HG03565 (cell line): ENCODE measurements at regions not wholly inside any gene's neighbourhood (a gene's known extent, or its start where the extent isn't known, plus 50 kb on each side); places are given as distances from the start of the nearest gene placed in this dataset.

Experiments
- ATAC-seq: cut with Tn5 transposase; IDR thresholded peaks from one replicate; pipeline ENCODE4 v1.9.1; 2021; ENCODE audit warnings: mild to moderate bottlenecking, moderate library complexity; ENCODE audit not compliant: unreplicated experiment

- ATAC-seq, result no peak
Measured at GRCh38 chr4:45795135-45795534, 328.7 kb downstream of the GABRG1 start.

GRCh38 chr4:45778514-45778913 is 345.3 kb downstream of the GABRG1 start:
- ATAC-seq, result no peak

DNA sequence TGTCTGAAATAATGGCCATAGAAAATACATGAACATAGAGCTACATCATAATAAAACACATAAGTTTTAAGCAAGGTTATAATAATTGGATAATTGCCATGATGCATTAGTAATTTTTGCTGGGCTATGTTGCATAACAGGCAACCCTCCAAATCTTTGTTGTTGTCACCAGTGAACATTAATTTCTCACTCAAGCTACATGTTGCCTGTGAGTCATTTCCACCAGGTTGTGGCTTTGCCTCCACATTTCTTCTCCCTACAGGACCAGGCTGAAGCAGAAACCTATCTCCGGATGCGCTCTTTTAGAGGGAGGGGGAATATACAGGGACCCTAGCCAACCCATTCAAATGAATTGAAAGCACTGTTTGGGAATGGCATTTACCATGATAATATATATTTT is 347.7 kb downstream of the GABRG1 start:
- no peak for ATAC-seq

DNA sequence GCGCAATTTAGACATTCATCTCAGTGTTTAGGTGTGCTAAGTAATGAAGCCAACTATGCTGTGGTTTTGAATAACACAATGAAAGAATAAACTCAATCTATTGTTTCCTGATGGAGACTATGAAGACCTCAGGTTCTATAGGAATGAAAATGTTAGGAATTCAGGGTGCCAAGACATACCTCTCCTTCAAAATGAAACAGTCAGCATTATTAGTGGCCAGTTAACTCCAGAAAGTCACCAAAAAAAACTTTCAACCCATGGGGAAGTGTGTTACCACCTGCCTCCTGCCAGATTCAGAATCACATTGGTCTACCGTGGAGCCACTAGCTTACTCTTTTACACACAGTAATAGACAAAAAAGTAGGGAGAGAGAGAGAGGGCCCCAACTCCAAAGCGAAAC is 352.9 kb downstream of the GABRG1 start:
- no peak for ATAC-seq

- ATAC-seq, result no peak
Measured at GRCh38 chr4:45765521-45765920, 358.3 kb downstream of the GABRG1 start.

DNA sequence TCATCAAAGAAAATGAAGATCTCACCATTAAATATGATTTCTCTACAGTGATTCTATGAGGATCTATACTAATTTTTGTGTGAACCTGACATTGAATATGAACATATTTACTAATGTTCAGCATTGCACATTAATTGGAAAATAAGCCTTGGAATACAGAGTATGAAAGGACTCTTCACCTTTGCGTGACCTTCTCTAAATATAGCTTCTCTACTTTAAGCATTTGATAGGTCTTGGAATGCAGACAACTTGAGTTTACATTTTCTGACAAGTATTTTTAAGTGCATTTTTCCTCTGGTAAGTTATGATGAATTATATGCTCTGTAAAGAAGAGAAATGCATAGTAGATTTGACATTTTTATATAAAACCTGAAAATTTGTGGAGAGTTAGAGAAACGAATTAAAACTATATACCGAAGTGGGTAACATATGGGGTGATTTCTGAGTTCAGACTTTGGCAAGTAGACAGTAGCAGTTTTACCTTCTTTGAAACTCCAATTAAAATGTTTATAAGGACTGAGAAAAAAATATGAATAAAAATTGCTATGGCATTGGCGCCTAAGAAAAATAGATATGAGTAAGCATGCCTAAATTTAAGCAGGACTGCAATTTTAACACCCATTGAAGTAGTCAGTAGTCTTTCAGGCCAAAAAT is 371.9 kb downstream of the GABRG1 start:
- no peak for ATAC-seq

GRCh38 chr4:45750721-45751120 is 373.1 kb downstream of the GABRG1 start:
- no peak for ATAC-seq

- no peak for ATAC-seq
Measured at GRCh38 chr4:45745741-45746140, 378.1 kb downstream of the GABRG1 start.

DNA sequence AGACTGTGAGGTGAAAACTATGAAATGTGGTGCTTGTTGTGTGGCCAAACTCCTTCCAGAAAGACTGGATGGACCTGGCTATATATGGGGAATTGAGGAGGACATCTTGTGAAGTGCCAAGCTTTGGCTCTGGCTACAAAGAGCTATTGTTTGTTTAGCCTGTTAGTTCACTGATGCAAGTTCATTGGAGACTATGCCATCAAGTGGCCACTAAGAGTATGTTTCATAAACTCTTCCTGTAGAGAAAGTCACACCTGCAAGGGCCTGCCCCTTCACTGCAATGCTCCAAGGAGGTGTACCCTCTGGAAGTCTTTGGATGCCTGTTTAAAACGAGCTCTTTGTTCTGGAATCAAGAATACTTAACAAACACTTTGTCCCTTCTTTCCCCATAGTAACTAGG is 382.0 kb downstream of the GABRG1 start:
- ATAC-seq, result no peak

DNA sequence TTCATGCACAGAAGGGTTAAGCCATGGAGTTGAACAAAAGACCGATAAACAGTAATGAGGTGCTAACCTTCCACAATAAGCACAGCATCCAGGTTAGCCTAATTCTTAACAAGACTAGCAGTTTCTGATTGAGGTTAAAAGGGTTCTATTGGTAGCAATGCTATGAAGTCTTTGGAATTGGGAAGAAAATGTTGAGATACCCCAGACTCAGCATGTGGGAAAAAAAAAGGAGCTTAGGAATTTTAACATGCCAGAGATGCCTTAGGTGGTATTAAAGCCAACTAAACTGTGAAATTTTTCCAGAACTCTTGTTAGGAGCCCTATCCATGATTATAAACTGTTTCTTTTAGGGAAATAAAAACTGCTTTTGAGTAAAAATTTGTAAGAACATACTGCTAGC is 391.7 kb downstream of the GABRG1 start:
- ATAC-seq, result no peak

DNA sequence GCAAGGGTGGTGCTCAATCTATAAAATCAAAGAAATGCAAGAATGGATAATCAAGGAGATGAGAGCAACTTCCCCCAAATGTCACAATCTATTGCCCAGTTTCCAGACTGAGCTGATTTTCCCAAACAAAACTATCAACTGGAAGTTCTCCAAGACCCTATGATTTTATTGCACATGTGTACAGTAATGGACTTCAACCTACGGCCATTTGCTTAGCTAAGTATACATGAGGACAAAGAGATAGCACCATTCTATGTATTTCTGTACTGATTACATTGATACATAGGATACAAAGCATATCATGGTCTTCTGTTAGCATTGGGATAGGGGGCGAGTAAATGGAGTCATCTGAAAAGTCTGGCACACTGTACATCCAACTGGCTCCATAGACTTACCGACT is 407.8 kb downstream of the GABRG1 start:
- no peak for ATAC-seq

- no peak for ATAC-seq
Measured at GRCh38 chr4:45713996-45714395, 409.9 kb downstream of the GABRG1 start.

DNA sequence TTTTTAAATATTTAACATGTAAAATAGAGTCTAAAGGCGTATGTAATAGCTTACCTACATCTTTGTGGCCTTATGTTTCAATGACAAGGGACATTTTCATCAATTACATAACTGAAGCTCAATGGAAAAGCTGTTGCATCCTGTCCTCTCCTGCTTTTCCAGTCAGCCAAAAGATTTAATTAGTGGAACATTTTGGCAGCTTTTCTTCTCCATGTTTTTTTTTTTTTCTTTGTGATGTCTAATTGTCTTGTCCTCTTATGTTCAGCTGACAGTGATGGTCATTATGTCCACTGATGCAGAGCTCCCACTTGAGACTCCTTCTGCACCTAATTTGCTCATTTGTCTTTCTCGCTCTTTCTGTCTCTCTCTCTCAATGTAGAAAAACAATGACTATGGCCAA is 422.2 kb downstream of the GABRG1 start:
- no peak for ATAC-seq

DNA sequence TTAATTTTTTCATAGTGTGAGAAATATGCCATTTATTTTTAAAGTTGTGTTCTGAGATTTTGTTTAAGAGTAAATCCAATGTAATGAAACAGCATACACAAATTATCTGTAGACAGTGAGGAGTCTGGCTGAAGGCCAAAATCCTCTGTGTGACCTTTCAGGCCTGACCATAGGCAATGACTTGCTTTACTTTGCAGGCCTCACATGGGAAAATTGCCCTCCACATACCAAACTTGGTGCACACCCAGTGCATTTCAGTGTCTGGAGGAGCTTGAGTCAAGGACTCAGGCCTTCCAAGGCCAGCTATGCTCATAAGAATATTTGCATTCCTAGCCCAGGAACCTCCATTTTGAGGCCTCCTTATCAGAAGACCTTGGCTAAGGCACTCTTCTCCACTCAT is 430.1 kb downstream of the GABRG1 start:
- ATAC-seq, result no peak

DNA sequence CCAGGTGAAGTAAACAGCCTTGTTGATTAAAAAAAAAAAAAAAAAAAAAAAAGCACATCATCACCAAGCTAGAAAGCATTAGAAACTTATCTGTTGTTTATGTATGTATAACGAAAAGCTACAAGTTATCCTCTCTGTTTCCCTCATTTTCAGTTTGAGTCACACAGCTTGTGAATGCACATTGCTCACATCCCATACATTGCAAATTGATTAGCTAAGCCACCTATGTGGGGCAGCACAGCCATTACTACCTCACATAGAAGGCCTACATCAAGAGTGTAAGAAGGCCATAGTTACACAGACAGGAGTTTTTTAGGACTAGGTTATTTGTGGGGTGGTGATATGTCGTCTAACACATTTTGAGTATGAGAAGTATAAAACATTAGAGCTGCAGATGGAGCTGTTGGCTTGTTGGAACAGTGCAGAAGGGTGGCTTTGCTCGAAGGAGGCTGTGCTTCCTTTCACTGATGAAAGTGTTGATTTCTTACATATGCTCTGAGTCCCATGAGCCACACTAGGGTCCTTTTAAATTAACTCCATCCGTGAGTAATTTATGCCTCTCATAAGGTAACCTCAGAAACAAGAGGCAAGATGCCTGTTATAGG is 431.6 kb downstream of the GABRG1 start:
- ATAC-seq, result no peak

GRCh38 chr4:45688341-45688740 is 435.5 kb downstream of the GABRG1 start:
- no peak for ATAC-seq

- no peak for ATAC-seq
Measured at GRCh38 chr4:45679411-45679810, 444.4 kb downstream of the GABRG1 start.

DNA sequence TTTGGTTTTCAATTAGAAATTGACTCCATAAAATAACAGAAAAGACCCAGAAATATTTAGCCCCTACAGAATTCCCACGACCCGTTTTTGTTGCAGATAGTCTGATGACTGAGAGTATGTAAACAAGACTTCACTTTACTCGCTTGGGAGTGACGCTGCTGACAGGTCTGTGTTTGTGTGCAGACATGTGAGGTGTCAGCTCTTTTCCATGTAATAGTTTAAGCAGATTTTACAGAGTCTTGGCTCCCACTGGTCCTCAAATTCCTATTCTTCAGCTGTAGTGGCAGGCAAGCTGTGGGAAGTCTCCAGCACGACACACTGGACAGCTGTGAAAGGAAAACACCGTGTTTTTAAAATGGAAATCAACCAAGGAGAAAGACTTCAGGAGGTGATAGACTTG is 455.7 kb downstream of the GABRG1 start:
- no peak for ATAC-seq

- no peak for ATAC-seq
Measured at GRCh38 chr4:45663628-45664081, 460.2 kb downstream of the GABRG1 start.

- ATAC-seq, result no peak
Measured at GRCh38 chr4:45663003-45663402, 460.9 kb downstream of the GABRG1 start.

DNA sequence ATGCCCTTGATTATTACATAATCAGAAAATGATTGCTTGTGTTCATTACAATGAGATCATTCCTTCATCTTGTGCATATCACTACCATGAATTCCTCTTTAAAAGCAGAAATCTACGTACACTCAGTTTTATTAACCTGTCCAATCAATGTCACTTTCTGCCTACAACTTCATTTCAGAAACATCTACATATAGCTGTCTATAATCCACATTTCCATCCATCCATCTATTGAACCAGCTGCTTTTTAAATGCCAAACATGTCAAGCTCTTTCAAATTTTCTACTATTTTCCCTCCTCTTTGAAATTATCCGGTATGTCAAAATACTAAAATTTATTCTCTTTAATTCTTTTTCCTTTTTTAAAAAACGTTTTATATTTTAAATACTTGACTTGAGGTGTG is 462.0 kb downstream of the GABRG1 start:
- ATAC-seq, result no peak

DNA sequence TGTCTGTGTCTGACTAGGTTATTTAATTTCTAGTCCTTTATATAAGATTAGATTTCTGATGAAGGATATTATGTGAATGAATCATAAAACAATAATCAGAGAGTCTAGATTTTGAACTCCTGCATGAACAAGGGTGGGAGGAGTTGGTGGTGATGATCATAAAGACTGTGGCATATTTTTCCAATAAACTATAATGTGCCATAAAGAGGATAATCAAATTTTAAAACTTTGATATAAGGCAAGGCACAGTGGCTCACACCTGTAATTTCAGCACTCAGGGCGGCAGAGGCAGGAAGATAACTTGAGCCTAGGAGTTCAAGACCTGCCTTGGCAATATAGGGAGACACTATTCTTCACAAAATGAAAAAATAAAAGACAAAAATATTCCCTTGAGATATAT is 473.3 kb downstream of the GABRG1 start:
- no peak for ATAC-seq

GRCh38 chr4:45648846-45649245 is 475.0 kb downstream of the GABRG1 start:
- no peak for ATAC-seq
